HCT116 (cell line): ENCODE measurements at regions not wholly inside any gene's neighbourhood (a gene's known extent, or its start where the extent isn't known, plus 50 kb on each side); places are given as distances from the start of the nearest gene placed in this dataset.

Experiments
- ATAC-seq: fragments of 200-7000 bp; cut with Tn5 transposase; 2 replicates; pipeline ENCODE4 v1.9.1; 2020; ENCODE audit warnings: mild to moderate bottlenecking, moderate library complexity
- BruUV-seq: library from RNA; stranded (reverse); fragments of 400-500 nt; replicated peaks from 2 replicates; lab custom pipeline; 2021; lab: Mats Ljungman, UMichigan
- CTCF ChIA-PET: fragments of 300-600 bp; sonication (Branson Sonifier 250); formaldehyde crosslinking; loops from one replicate; lab custom pipeline; 2021; ENCODE audit warnings: antibody characterized with exemption; lab: Charles Lee
- POLR2A ChIA-PET: fragments of 300-600, 350-600 bp; sonication (Branson Sonifier 250); formaldehyde crosslinking; loops from one replicate; lab custom pipeline; 2021; ENCODE audit warnings: antibody characterized with exemption; lab: Charles Lee
- RAD21 ChIA-PET, 2 experiments: fragments of 300-600 bp; sonication (Branson Sonifier 250); formaldehyde crosslinking; loops; one replicate each; lab custom pipeline; 2023; ENCODE audit warnings: low total read pairs in 2 of 2; ENCODE audit not compliant: uncharacterized antibody in 2 of 2, unreplicated experiment in 2 of 2, low non-redundant PET in 1 of 2; lab: Charles Lee
- DNase-seq: peaks from one replicate; pipeline ENCODE4 v3.0.0-alpha.2; 2010; ENCODE audit warnings: low read depth, low spot score
- H2AFZ ChIP-seq: fragments of 200-600 bp; shearing (Covaris generic), sonication (generic); 2 replicates; pipeline ENCODE4 v1.6.1; 2017; ENCODE audit warnings: low read depth, mixed run types, mixed read lengths, antibody characterized with exemption, low read length; ENCODE audit not compliant: poor library complexity, severe bottlenecking
- H3K27ac ChIP-seq: 2 replicates; pipeline ENCODE4 v1.5.1; 2012; ENCODE audit warnings: low read depth, low read length
- H3K27me3 ChIP-seq: fragments of 200-600 bp; sonication (generic); 2 replicates; pipeline ENCODE4 v1.6.1; 2016; ENCODE audit warnings: mixed run types, low read length, mixed read lengths; ENCODE audit not compliant: insufficient read depth
- H3K36me3 ChIP-seq, 2 experiments: fragments of 200-500 bp in 1 of 2; fragments of 200-600 bp in 1 of 2; sonication (Bioruptor generic) in 1 of 2; sonication (generic) in 1 of 2; 2 replicates each; pipeline versions ENCODE4 v1.5.1 to v1.6.1; 2014 to 2016; ENCODE audit warnings: low read length in 2 of 2, inconsistent platforms in 1 of 2, mixed read lengths in 1 of 2, mixed run types in 1 of 2; ENCODE audit not compliant: insufficient read depth in 2 of 2, control insufficient read depth in 1 of 2
- H3K4me1 ChIP-seq, 2 experiments: fragments of 200-600 bp in 1 of 2; sonication (generic) in 1 of 2; 2 replicates each; pipeline versions ENCODE4 v1.5.1 to v1.6.1; 2012 to 2017; ENCODE audit warnings: low read length in 2 of 2, inconsistent platforms in 1 of 2, mild to moderate bottlenecking in 1 of 2, mixed read lengths in 1 of 2, mixed run types in 1 of 2, moderate library complexity in 1 of 2; ENCODE audit not compliant: insufficient read depth in 2 of 2, control insufficient read depth in 1 of 2
- H3K4me2 ChIP-seq: fragments of 200-600 bp; sonication (generic); 2 replicates; pipeline ENCODE4 v1.6.1; 2017; ENCODE audit warnings: mixed run types, low read length, mixed read lengths
- H3K4me3 ChIP-seq, 2 experiments: fragments of 200-600 bp in 1 of 2; sonication (generic) in 1 of 2; replicated peaks in 1 of 2; 2 replicates each; pipeline ENCODE4 v1.5.1; 2011 to 2016; ENCODE audit warnings: low read length in 2 of 2, control low read depth in 1 of 2, low read depth in 1 of 2, mild to moderate bottlenecking in 1 of 2, mixed read lengths in 1 of 2, mixed run types in 1 of 2
- H3K79me2 ChIP-seq: fragments of 200-600 bp; sonication (generic); 2 replicates; pipeline ENCODE4 v1.6.1; 2017; ENCODE audit warnings: mild to moderate bottlenecking, mixed run types, low read length, moderate library complexity, mixed read lengths; ENCODE audit not compliant: insufficient read depth
- H3K9ac ChIP-seq: fragments of 200-600 bp; sonication (generic); 2 replicates; pipeline ENCODE4 v1.6.1; 2016; ENCODE audit warnings: low read length, mixed read lengths
- H3K9me2 ChIP-seq: fragments of 200-600 bp; sonication (generic), shearing (Covaris generic); 2 replicates; pipeline ENCODE4 v1.6.1; 2017; ENCODE audit warnings: mixed run types, mild to moderate bottlenecking, moderate library complexity; ENCODE audit not compliant: insufficient read depth
- H3K9me3 ChIP-seq, 2 experiments: fragments of 200-500 bp in 1 of 2; fragments of 200-600 bp in 1 of 2; sonication (Bioruptor generic) in 1 of 2; sonication (generic) in 1 of 2; 2 replicates each; pipeline ENCODE4 v1.6.1; 2014 to 2017; ENCODE audit warnings: low read length in 2 of 2, mixed read lengths in 2 of 2, inconsistent platforms in 1 of 2, low read depth in 1 of 2, mild to moderate bottlenecking in 1 of 2, mixed run types in 1 of 2, moderate library complexity in 1 of 2; ENCODE audit not compliant: control insufficient read depth in 1 of 2, insufficient read depth in 1 of 2
- H4K20me1 ChIP-seq: fragments of 200-600 bp; sonication (generic), shearing (Covaris generic); 2 replicates; pipeline ENCODE4 v1.6.1; 2017; ENCODE audit warnings: mixed run types, mild to moderate bottlenecking, moderate library complexity; ENCODE audit not compliant: insufficient read depth
- CBX3 ChIP-seq: IDR thresholded peaks from 2 replicates; pipeline ENCODE4 v1.6.1; 2012; ENCODE audit warnings: low read depth
- CEBPB ChIP-seq: IDR thresholded peaks from 2 replicates; pipeline ENCODE4 v1.6.1; 2012; ENCODE audit warnings: low read depth
- EGR1 ChIP-seq: IDR thresholded peaks from 2 replicates; pipeline ENCODE4 v1.6.1; 2012; ENCODE audit warnings: low read depth
- EZH2phosphoT487 ChIP-seq: fragments of 200-600 bp; IDR thresholded peaks from 2 replicates; pipeline ENCODE4 v1.6.1; 2018; ENCODE audit warnings: antibody characterized with exemption, borderline replicate concordance
- FOSL1 ChIP-seq: IDR thresholded peaks from 2 replicates; pipeline ENCODE4 v1.6.1; 2012; ENCODE audit warnings: low read depth
- POLR2A ChIP-seq: IDR thresholded peaks from 2 replicates; pipeline ENCODE4 v1.7.0; 2011; ENCODE audit warnings: borderline replicate concordance; ENCODE audit not compliant: insufficient read depth, insufficient read length; ENCODE audit errors: extremely low read depth
- RAD21 ChIP-seq: IDR thresholded peaks from 2 replicates; pipeline ENCODE4 v1.6.1; 2012; ENCODE audit warnings: low read depth, mild to moderate bottlenecking
- TCF7L2 ChIP-seq: IDR thresholded peaks from 2 replicates; pipeline ENCODE4 v1.7.0; 2011; ENCODE audit warnings: borderline replicate concordance, inconsistent platforms; ENCODE audit not compliant: insufficient read depth, insufficient read length; ENCODE audit errors: extremely low read depth
- ZFX ChIP-seq: fragments of 450-650 bp; IDR thresholded peaks from 2 replicates; pipeline ENCODE4 v1.6.1; 2017
- ZNF274 ChIP-seq: fragments of 200-500 bp; sonication (Bioruptor generic); IDR thresholded peaks from 2 replicates; pipeline ENCODE4 v1.6.1; 2014; ENCODE audit warnings: mild to moderate bottlenecking, low read depth, low read length, inconsistent platforms
- intact Hi-C: fragments of 100-400 bp; cut with micrococcal nuclease; formaldehyde crosslinking; loops from 2 replicates; pipeline ENCODE4 v1.10.0; 2022
- TF ChIP-seq, protein P1 (sequence below): IDR thresholded peaks from 2 replicates; pipeline ENCODE4 v1.6.1; 2011; ENCODE audit warnings: mild to moderate bottlenecking, low read length, moderate library complexity; ENCODE audit not compliant: insufficient replicate concordance; ENCODE audit errors: extremely low read depth
- TF ChIP-seq, protein P2 (sequence below): IDR thresholded peaks from 2 replicates; pipeline ENCODE4 v1.6.1; 2012

GRCh38 chr5:126124706-126125345 lies 298.4 kb upstream of the GRAMD2B start:
- Histone ChIP-seq H3K4me3 (no peak overlapping the region), H3K9me3 (no peaks in the 10 kb centered on the region), H3K9ac (no peak overlapping the region), H3K36me3 (no peaks in the 10 kb centered on the region), H2AFZ (no peak overlapping the region), H3K4me1 (peaks cover 3 to 8% of the 10 kb centered on the region in 2 experiments; a peak in 3 of 4 replicates), H3K27me3 (no peaks in the 10 kb centered on the region), H4K20me1 (no peaks in the 10 kb centered on the region), H3K9me2 (no peaks in the 10 kb centered on the region), H3K79me2 (no peaks in the 10 kb centered on the region), H3K27ac (no peak overlapping the region), H3K4me2 (peak overlapping the region; percentile 30; the same call in 1 of the 2 replicates)
- TF ChIP-seq CBX3 = no peak
- no peak for TF ChIP-seq EZH2phosphoT487
- TF ChIP-seq POLR2A = no peak
- no peak for TF ChIP-seq ZNF274
- TF ChIP-seq, protein P1, sequence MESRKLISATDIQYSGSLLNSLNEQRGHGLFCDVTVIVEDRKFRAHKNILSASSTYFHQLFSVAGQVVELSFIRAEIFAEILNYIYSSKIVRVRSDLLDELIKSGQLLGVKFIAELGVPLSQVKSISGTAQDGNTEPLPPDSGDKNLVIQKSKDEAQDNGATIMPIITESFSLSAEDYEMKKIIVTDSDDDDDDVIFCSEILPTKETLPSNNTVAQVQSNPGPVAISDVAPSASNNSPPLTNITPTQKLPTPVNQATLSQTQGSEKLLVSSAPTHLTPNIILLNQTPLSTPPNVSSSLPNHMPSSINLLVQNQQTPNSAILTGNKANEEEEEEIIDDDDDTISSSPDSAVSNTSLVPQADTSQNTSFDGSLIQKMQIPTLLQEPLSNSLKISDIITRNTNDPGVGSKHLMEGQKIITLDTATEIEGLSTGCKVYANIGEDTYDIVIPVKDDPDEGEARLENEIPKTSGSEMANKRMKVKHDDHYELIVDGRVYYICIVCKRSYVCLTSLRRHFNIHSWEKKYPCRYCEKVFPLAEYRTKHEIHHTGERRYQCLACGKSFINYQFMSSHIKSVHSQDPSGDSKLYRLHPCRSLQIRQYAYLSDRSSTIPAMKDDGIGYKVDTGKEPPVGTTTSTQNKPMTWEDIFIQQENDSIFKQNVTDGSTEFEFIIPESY = no peak
- no peak for TF ChIP-seq TCF7L2
- TF ChIP-seq RAD21 = no peak
- no peak for TF ChIP-seq CEBPB
- 0 out of 2 replicates have a peak, but pooled peaks have one; percentile 45 for TF ChIP-seq EGR1
- TF ChIP-seq FOSL1 = peak; percentile 17; the same call in 1 of the 2 replicates
- no peak for TF ChIP-seq ZFX
- TF ChIP-seq, protein P2, sequence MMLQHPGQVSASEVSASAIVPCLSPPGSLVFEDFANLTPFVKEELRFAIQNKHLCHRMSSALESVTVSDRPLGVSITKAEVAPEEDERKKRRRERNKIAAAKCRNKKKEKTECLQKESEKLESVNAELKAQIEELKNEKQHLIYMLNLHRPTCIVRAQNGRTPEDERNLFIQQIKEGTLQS = no peak
- ATAC-seq (peak; percentile 58; the same call in 1 of the 2 replicates), DNase-seq (peak; percentile 7)
- CTCF ChIA-PET = no interaction called here
- POLR2A ChIA-PET = no interaction called here
- RAD21 ChIA-PET = no interaction called here
- intact Hi-C loops = no loop called here
- no TSS peak for BruUV-seq
